OCI-LY3 (cell line): ENCODE measurements at regions not wholly inside any gene's neighbourhood (a gene's known extent, or its start where the extent isn't known, plus 50 kb on each side); places are given as distances from the start of the nearest gene placed in this dataset.
A peak's percentile ranks its signal among the peaks of the same experiment; 100 is the strongest.
"Not testable (repeated sequence)": the region's sequence is repeated elsewhere in the genome, so short reads cannot be mapped to it uniquely, and the experiment has no call there.

ENCODE experiments used
- H2AFZ ChIP-seq: fragments of 200-600, 300-600 bp; shearing (Covaris generic); 2 replicates; pipeline ENCODE4 v1.6.0; 2014; ENCODE audit warnings: antibody characterized with exemption, low read depth, low read length
- H3K27ac ChIP-seq: fragments of 200-600, 300-600 bp; sonication (generic); 2 replicates; pipeline ENCODE4 v1.5.1; 2014; ENCODE audit warnings: mild to moderate bottlenecking, low read length, moderate library complexity, mixed read lengths
- H3K27me3 ChIP-seq: fragments of 200-600, 300-600 bp; sonication (generic); 2 replicates; pipeline ENCODE4 v1.6.1; 2014; ENCODE audit warnings: low read depth, low read length, mixed read lengths
- H3K36me3 ChIP-seq: fragments of 200-600, 300-600 bp; sonication (generic); replicated peaks from 2 replicates; pipeline ENCODE3; 2014; ENCODE audit warnings: low read depth, low read length, mixed read lengths
- H3K4me1 ChIP-seq: fragments of 300-600, 200-600 bp; sonication (generic); 2 replicates; pipeline ENCODE4 v1.6.1; 2014; ENCODE audit warnings: low read length, mixed read lengths
- H3K4me2 ChIP-seq: fragments of 200-600, 300-600 bp; sonication (generic); 2 replicates; pipeline ENCODE4 v1.6.1; 2014; ENCODE audit warnings: low read length, mixed read lengths
- H3K4me3 ChIP-seq: fragments of 300-600, 200-600 bp; sonication (generic); 2 replicates; pipeline ENCODE4 v1.5.1; 2014; ENCODE audit warnings: antibody characterized with exemption, mild to moderate bottlenecking, low read length, moderate library complexity
- H3K79me2 ChIP-seq: fragments of 300-600, 200-600 bp; shearing (Covaris generic); 2 replicates; pipeline ENCODE4 v1.6.1; 2014; ENCODE audit warnings: mild to moderate bottlenecking, low read length, mixed read lengths
- H3K9ac ChIP-seq: fragments of 300-600, 200-600 bp; shearing (Covaris generic); 2 replicates; pipeline ENCODE4 v1.6.0; 2014; ENCODE audit warnings: mild to moderate bottlenecking, low read length, moderate library complexity
- H3K9me3 ChIP-seq: fragments of 200-600, 300-600 bp; shearing (Covaris generic); 2 replicates; pipeline ENCODE4 v1.6.1; 2014; ENCODE audit warnings: low read length, mixed read lengths; ENCODE audit not compliant: insufficient read depth
- H4K20me1 ChIP-seq: fragments of 200-600, 300-600 bp; sonication (generic); 2 replicates; pipeline ENCODE4 v1.6.1; 2016; ENCODE audit warnings: low read length, mixed read lengths; ENCODE audit not compliant: insufficient read depth
- CTCF ChIP-seq: fragments of 200-600, 300-600 bp; sonication (generic); IDR thresholded peaks from 2 replicates; pipeline ENCODE4 v1.5.1; 2014; ENCODE audit warnings: antibody characterized with exemption, low read length, low read depth
- EZH2phosphoT487 ChIP-seq: fragments of 200-600 bp; shearing (Covaris generic); IDR thresholded peaks from 2 replicates; pipeline ENCODE4 v1.6.1; 2018; ENCODE audit warnings: antibody characterized with exemption, mixed run types, low read depth

GRCh38 chrX:51047950-51048349, 137.4 kb downstream of the BMP15 start:
- H3K4me2 ChIP-seq: no peak overlapping the region
- H3K79me2 ChIP-seq: no peaks in the 10 kb centered on the region
- H3K4me3 ChIP-seq: no peak overlapping the region
- no peak overlapping the region for H3K27ac ChIP-seq
- no peaks in the 10 kb centered on the region for H3K36me3 ChIP-seq
- H3K27me3 ChIP-seq: no peaks in the 10 kb centered on the region
- H3K9me3 ChIP-seq: no peaks in the 10 kb centered on the region
- TF ChIP-seq CTCF (peak; percentile 42), EZH2phosphoT487 (no peak)
- H4K20me1 ChIP-seq: no peaks in the 10 kb centered on the region
- no peak overlapping the region for H2AFZ ChIP-seq
- no peak overlapping the region for H3K9ac ChIP-seq
- no peaks in the 10 kb centered on the region for H3K4me1 ChIP-seq

GRCh38 chrX:51053741-51054140, 143.2 kb downstream of the BMP15 start:
- Histone ChIP-seq H2AFZ (no peak overlapping the region), H3K9ac (no peak overlapping the region), H4K20me1 (no peaks in the 10 kb centered on the region), H3K27ac (no peak overlapping the region), H3K9me3 (no peaks in the 10 kb centered on the region), H3K4me3 (no peak overlapping the region), H3K4me2 (no peak overlapping the region), H3K27me3 (no peaks in the 10 kb centered on the region), H3K4me1 (no peaks in the 10 kb centered on the region), H3K79me2 (no peaks in the 10 kb centered on the region), H3K36me3 (no peaks in the 10 kb centered on the region)
- TF ChIP-seq EZH2phosphoT487 (no peak), CTCF (no peak)

GRCh38 chrX:51098046-51098445, 187.5 kb downstream of the BMP15 start:
- Histone ChIP-seq H3K27me3 (no peaks in the 10 kb centered on the region), H3K4me3 (no peak overlapping the region), H3K79me2 (no peaks in the 10 kb centered on the region), H3K36me3 (no peaks in the 10 kb centered on the region), H3K4me1 (no peaks in the 10 kb centered on the region), H3K9me3 (no peaks in the 10 kb centered on the region), H3K9ac (no peak overlapping the region), H2AFZ (no peak overlapping the region), H3K27ac (no peak overlapping the region), H4K20me1 (no peaks in the 10 kb centered on the region), H3K4me2 (no peak overlapping the region)
- TF ChIP-seq EZH2phosphoT487: no peak
- no peak for TF ChIP-seq CTCF

GRCh38 chrX:51119058-51119926, 208.8 kb downstream of the BMP15 start:
- not testable (repeated sequence) for H4K20me1 ChIP-seq, H3K27ac ChIP-seq, H3K36me3 ChIP-seq, H3K79me2 ChIP-seq, H3K4me1 ChIP-seq, H3K27me3 ChIP-seq, H3K9ac ChIP-seq, H3K9me3 ChIP-seq, H3K4me3 ChIP-seq, H2AFZ ChIP-seq, H3K4me2 ChIP-seq

GRCh38 chrX:51125743-51126142, 206.9 kb upstream of the NUDT10 start:
- not testable (repeated sequence) for H3K4me2 ChIP-seq, H3K79me2 ChIP-seq, H4K20me1 ChIP-seq, H3K27me3 ChIP-seq, H3K4me1 ChIP-seq, H3K9me3 ChIP-seq, H3K27ac ChIP-seq, H3K9ac ChIP-seq, H3K4me3 ChIP-seq, H2AFZ ChIP-seq, H3K36me3 ChIP-seq
